ENCODE measurements at regions not wholly inside any gene's neighbourhood (a gene's known extent, or its start where the extent isn't known, plus 50 kb on each side); places are given as distances from the start of the nearest gene placed in this dataset.

DNA sequence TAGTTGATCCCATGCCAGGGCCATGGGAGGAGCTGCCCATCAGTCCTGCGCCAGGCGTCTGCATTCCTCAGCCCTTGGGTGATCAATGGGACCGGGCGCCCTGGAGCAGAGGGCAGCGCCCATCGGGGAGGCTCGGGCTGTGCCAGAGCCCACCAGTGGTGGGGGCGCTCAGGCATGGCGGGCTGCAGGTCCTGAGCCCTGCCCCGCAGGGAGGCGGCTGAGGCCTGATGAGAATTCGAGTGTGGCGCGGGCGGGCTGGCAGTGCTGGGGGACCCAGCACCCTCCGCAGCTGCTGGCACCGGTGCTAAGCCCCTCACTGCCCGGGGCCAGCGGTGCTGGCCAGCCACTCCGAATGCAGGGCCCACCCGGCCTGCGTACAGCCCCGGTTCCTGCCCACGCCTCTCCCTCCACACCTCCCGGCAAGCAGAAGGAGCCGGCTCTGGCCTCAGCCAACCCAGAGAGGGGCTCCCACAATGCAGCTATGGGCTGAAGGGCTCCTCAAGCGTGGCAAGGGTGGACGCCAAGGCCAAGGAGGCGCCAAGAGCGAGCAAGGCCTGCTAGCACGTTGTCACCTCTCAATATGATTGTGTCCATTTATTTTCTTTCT lies 238.1 kb upstream of the OLFM3 start:
- TF ChIP-seq, protein P1, sequence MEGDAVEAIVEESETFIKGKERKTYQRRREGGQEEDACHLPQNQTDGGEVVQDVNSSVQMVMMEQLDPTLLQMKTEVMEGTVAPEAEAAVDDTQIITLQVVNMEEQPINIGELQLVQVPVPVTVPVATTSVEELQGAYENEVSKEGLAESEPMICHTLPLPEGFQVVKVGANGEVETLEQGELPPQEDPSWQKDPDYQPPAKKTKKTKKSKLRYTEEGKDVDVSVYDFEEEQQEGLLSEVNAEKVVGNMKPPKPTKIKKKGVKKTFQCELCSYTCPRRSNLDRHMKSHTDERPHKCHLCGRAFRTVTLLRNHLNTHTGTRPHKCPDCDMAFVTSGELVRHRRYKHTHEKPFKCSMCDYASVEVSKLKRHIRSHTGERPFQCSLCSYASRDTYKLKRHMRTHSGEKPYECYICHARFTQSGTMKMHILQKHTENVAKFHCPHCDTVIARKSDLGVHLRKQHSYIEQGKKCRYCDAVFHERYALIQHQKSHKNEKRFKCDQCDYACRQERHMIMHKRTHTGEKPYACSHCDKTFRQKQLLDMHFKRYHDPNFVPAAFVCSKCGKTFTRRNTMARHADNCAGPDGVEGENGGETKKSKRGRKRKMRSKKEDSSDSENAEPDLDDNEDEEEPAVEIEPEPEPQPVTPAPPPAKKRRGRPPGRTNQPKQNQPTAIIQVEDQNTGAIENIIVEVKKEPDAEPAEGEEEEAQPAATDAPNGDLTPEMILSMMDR (optimal IDR thresholded peaks at IDR 0.05 in 1 of 3, IDR thresholded peaks at IDR 0.05 in 1 of 3, conservative IDR thresholded peaks at IDR 0.05 in 1 of 3; ENCODE audit: extremely low read depth in 1 of 3, insufficient read depth in 2 of 3, low read length in 3 of 3): no peak
- no peak for TF ChIP-seq EZH2 (IDR thresholded peaks at IDR 0.05; ENCODE audit: low read length)

Measured in keratinocyte (primary cell).